ENCODE measurements at regions not wholly inside any gene's neighbourhood (a gene's known extent, or its start where the extent isn't known, plus 50 kb on each side); places are given as distances from the start of the nearest gene placed in this dataset.
"Not testable (repeated sequence)": the region's sequence is repeated elsewhere in the genome, so short reads cannot be mapped to it uniquely, and the experiment has no call there.

DNA sequence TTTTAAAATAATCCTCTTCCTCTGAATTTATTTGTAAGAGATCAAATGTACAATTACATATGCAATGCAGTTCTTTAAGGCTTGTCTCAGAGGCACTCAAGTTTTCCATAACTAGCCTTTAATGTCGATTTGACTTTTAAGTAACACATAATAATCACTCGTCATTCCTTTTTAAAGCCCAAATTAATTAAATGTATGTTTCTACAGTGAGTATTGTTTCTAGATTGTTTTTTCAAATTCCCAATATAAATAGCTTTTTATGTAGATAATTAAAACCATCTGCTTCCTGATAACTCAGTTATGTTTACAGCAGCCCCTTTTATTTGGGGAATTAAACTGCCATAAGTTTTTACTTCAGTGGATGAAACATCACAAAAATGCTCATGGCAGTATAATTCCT is 185.1 kb downstream of the ETNK1 start:
- no peak for DNase-seq (ENCODE audit: low spot score)

DNA sequence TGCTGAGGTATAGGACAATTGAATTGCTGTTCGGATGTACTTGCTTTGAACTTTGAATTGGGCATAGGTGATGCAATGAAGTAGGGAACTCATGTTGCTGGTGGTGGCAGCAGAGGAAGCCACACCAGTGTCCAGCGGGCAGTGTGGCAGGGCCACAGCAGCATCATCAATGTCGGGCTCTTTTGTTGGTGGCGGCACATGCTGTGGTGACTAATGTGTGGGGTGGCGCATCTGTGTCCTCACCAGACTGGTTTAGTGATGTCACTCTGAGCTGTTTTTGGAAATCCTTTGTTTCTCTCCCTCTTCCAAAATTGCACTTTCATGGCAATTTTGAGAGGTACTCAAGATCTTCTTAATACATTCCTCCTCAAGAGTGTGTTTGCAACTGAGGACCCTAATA is 187.6 kb downstream of the ETNK1 start:
- no peak for DNase-seq (ENCODE audit: low spot score)

DNA sequence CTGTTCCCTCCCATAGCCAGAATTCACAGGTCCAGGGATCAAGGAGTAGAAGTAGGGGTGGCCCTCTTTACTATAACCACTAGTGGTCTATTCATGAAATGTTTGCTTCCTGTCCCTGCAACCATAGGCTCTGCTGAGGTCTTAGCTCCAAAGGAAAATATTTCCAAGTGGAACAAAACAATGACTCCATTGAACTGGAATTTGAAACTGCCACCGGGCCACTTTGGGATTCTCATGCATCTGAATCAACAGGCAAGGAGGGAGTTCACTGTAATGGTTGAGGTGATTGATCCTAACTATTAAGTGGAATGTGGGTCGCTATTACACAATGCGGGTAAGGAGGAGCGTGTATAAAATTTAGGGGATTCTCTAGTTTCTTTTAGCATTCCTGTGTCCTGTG is 197.0 kb downstream of the ETNK1 start:
- no peak for DNase-seq (ENCODE audit: low spot score)

DNA sequence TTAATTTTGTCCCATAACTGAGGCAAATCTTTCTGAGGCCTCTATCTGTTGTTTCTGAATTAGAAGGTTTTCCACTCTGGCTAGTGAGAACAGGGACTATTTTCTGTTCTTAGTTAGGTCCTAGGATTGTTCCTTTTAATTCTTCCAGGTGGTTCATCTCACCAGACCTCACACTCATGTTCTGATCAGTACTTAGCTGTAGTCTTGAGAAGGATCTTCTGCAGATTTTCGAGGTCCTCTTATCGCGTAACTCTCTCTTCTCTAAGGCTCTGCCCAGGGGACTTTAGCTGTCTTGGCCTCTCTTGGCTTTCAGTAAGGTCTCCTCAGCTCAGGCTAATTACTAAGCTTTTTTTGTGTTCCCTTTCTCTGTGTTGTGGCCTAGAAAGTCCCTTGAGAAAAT is 201.1 kb downstream of the ETNK1 start:
- no peak for DNase-seq (ENCODE audit: low spot score)

DNA sequence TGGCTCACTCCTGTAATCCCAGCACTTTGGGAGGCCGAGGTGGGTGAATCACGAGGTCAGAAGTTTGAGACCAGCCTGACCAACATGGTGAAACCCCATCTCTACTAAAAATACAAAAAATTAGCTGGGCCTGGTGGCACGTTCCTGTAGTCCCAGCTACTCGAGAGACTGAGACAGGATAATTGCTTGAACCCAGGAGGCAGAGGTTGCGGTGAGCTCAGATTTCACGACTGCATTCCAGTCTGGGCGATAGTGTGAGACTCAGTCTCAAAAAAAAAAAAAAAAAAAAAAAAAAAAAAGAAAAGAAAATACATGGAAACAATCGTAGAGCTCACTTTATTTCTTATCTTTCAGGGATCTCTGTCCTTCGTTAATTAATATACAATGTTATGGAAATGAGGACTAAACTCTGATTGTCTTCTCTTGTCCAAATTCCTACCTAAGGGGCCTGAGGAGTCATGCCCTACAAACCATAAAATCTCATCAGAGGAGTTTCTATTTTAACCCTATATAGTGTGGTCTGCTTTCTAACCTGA is 201.5 kb downstream of the ETNK1 start:
- not testable (repeated sequence) for DNase-seq (ENCODE audit: low spot score)

DNA sequence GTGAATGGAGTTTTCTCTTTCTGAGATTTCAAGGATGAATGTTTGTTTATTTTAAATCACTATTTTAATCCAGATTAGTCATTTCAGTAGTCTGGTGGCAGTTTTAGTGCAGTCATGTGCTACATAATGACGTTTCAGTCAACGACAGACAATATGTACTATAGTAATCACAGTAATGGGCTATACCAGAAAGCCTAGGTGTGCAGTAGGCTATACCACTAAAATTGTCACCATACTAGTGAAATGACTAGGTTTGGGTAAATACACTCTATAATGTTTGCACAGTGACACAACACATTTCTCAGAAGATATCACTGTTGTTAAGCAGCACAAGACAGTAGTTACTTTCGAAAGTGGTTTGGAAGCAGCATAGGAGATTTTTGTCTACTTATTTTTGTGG is 203.1 kb downstream of the ETNK1 start:
- no peak for DNase-seq (ENCODE audit: low spot score)

DNA sequence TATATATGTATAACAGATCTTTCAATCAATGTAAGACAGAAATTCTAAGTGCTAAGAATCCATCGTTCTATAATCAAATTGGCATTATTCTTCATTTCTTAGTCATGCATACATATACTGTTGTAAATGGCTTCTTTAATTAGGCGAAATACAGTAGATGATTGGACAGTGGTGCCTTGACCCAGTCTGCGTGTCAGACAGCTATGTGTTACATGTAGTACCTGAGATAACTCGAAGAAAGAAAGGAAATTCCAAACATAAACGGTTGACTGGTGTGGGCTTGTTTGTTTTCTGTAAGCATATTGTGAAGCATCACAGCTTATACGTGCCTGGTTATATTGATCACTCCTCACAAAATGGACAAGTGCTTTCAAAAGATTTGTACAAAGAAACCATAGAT is 210.5 kb downstream of the ETNK1 start:
- DNase-seq (ENCODE audit: low spot score) = no peak

DNA sequence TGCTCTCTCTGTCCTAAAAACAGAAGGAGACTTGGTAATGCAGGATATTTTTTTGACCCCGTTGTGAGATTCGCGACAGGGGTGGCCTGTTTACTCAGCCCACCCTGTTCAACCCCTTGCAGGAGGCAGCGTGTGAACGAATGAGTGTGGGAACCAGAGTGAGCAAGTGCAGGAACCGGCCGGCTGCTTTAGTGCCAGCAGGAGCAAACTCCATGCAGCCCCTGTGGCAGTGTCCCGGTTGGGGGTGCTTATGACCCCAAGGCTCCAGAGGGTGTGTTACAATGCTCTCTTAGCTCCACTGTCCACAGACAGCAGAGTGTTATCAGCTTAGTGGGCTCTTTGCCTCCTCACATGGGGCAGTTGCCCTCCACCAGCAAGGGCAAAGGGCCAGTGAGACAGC is 225.2 kb downstream of the ETNK1 start:
- no peak for DNase-seq (ENCODE audit: low spot score)

DNA sequence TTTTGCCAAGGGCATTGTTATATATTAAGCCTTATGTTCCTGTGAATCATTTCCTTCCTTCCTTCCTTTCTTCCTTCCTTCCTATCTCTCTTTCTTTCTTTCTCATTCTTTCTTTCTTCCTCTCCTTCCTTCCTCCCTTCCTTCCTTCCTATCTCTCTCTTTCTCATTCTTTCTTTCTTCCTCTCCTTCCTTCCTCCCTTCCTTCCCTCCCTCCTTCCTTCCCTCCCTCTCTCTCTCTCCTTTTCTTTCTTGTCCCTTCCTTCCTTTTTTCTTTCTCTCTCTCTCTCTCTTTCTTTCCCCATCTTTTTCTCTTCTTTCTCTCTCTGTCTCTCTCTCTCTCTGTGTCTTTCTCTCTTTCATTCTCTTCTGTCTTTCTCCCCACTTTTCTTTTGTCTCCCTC is 226.6 kb downstream of the ETNK1 start:
- DNase-seq (ENCODE audit: low spot score) = no peak

DNA sequence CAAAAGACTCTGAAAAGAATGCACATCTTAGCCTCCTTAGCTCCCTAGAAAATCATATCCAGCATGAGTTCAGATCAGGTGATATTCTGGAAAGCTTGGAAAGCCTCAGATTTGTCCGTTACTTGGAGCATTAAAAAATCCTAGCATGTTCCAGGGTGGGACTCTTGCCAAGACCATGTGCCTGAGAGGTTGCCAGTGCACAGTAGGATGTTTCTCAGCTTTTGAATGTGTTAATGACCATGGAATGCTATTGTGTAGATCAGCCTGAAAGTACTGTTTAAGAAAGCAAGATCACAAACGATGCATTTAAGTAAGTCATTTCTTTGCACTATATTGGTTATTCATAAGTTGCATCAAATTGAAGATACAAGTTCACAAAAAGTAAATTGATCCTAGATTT is 230.5 kb downstream of the ETNK1 start:
- no peak for DNase-seq (ENCODE audit: low spot score)

DNA sequence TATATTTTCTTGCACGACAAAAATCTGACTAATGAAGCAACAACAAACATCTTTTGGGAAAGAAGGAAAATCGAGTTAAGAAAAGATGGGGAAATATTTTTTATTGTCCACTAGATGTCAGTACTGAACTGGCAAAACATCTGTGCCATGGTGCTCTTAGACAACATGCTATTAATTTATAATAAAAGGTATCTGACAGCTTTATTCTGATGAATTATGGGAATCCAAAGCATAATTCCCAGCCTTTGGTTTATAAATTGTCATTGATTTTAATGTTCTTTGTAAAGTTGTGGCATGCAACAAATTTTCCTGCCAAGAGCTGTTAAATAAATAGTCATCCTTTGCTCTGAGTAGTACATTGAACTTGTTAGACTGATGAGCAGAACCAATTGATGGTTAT is 231.2 kb downstream of the ETNK1 start:
- peak; percentile 52 for DNase-seq (ENCODE audit: low spot score)

DNA sequence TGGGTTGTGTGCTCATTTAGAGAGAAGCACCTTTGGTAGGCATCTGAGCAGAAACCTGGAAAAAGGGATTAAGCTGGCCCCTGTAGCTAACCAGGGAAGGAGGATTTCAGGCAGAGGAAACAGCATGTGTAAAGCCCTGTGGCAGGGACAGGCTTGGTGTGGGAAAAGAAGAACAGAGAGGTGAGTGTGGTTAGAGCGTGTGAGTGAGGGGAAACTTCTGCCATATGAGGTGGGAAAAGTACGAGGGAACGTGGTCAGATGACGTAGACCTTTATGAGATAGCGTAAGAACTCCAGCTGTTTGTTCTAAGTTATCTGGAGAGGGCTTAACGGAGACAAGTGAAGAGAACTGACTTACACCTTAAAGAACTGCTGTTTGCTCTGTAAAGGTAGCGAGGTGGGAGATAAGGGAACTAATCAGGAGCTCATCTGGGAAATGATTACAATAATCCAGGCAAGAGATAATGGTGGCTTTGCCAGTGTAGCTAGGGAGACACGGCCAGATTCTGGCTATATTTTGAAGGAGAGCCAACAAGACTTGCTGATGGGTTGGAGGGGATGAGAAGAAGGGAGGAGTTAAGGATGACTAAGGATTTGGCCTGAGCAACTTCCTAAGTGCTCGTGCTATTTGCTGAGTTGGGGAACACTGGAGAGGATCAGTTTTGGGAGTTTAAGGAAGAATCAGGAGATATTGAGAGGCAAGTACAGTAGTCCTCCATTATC is 234.0 kb downstream of the ETNK1 start:
- no peak for DNase-seq (ENCODE audit: low spot score)

DNA sequence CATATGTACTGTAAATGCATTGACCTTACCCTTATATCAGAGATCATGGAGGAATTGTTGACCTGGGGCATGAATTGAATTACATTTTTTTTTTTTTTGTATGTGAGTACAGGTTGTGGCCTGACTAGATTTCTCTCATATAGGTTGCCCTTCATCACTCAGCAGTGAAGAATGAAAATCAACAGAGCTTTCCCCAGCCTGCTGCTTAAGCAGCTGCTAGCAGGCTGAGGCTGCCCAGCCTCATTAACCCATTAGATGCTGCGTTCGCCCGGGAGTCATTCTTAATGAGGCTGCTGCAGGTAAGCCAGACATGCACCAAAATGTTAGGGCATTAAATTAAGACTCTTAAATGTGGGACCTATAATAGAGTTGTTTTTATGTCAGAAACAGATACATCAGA is 236.0 kb downstream of the ETNK1 start:
- DNase-seq (ENCODE audit: low spot score) = peak; percentile 53

DNA sequence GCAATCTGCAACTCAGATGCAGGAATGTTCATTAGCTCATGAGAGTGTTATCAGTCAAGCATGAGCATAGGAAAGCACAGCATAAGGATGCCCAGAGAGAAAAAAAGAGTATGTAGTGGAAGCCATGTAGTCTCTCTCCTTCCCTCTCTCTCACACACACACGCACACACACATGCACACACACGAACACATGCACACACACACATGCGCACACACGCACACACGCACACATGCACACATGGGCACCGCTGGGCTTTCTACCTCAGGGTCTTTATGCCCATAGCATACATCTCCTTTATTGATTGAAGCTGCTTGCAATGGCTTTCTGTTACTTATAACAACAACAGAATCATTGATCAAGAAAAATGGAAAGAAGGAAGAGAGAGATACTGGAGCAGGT is 240.9 kb downstream of the ETNK1 start:
- DNase-seq (ENCODE audit: low spot score) = no peak

DNA sequence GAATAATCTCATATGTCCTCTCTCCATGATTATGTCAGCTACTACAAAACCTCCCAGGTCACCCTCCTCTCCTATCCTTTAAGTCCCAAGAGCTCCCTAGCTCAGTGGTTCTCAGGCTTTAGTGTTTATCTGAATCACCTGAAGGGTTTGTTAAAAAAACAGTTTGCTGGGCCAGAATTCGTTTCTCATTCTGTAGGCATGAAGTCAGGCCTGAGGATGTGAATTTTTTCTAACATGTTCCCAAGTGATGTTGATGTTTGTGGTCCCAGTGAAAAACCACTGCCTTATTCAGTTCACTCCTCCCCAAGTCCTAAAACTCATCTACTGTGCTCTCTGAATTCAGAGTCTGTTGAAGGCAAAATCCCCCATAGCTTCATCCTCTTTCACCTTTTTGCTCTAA is 241.4 kb downstream of the ETNK1 start:
- no peak for DNase-seq (ENCODE audit: low spot score)

DNA sequence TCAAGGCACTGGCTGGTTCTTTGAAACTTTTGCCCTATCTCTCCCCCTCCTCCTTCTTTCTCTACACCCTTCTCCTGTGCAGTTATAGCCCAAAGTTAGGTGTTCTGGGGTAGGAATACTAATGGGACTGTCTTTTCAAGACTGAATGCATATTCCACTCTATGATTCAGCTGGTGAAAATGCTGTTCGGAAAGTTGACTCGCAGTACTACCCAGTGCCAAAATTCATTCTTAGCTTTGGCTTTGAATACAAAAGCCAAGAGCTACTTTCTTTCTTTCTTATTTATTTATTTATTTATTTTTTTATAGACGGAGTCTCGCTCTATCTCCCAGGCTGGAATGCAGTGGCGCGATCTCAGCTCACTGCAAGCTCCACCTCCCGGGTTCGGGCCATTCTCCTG is 249.2 kb downstream of the ETNK1 start:
- DNase-seq (ENCODE audit: low spot score) = no peak

DNA sequence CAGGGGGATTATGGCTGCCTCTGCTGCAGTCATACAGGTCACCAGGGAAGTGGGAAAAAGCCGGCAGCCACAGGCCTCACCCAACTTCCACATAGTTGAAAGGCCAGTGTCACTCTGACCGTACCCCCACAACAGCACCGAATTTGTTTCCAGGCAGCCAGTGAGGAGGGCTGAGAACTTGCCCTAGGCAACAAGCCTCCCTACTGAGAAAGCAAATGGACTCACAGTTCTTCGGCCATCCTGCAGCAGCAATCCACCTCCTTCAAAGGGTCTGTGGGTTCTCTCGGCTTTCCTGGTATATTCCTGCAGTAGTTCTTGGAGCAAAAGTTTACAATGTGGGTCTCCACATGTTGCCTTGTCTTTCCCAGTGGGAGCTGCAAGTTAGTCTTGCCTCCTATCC is 251.3 kb downstream of the ETNK1 start:
- no peak for DNase-seq (ENCODE audit: low spot score)

DNA sequence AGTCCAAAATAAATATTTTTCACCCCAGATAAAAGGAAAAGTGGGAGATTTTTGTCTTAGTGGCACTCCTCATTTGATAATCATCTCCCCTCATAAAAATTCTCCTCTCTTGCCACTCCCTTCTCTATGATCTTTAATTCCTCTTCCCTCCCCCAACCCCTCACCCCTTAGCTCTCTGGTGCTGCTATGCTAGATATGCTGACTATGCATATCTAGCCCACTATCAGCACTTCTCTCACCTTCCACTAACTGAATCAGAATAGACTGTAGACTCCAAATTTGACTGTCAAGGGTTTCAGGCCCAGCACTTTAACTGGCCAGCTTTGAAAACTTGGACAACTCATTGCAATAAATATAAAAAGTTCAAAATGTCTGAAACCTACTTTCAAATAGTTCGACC is 254.2 kb downstream of the ETNK1 start:
- no peak for DNase-seq (ENCODE audit: low spot score)

DNA sequence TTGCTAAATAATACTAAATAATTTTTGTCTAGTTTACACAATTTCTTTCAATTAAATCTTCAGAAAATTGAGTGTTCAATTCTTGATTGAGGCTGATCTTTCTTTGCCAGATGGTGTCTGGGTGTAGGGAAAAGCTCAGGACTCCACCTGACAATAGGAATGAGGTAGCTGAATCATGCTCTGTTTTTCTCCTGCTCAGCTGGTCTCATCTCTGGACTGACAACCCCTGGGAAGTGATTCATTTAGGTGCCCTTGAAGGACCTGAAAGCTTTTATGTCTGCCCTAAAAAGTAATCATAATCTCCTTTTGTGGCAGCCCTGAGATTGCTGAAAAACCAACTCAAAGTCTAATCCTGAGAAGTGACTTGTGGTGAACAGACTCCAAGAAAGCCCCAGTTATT is 255.4 kb downstream of the ETNK1 start:
- no peak for DNase-seq (ENCODE audit: low spot score)

DNA sequence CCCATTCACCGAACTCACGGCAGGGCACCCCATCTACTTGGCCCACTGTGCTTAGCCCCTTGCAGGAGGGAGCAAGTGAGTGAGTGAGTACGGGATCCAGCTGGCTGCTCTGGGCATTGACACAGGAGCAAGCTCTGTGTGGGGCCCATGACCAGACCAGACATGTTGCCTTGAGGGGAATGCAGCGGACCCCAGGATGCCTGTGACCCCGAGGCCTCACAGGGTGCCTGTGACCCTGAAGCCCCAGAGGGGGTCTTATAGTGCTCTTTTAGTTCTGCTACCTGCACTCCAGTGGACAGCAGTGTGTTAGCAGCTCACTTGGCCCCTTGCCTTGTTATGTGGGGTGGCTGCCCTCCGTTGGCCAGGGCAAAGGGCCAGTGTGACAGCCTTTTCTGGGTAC is 255.8 kb downstream of the ETNK1 start:
- DNase-seq (ENCODE audit: low spot score) = no peak

DNA sequence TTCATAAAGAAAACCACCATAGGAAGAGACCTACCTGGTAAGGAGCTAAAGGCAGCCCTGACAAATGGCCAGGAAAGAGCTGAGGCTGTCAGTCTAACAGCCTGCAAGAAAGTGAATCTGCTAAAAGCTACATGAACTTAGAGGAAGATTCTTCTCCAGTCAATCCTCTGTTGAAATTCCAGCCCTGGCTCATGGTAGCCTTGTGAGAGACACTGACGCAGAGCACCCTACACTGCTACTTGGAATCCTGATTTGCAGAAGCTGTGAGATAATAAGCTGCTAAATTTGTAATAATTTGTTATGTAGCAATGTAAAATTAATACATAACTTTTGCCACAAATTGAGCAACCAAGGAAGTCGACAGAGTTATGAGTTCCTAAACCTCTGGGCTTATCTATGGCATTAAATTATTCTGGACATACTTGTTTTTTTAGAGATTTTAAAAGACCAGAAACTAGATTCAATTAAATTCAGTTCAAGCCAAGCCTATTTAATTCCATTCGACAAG is 257.0 kb downstream of the ETNK1 start:
- no peak for DNase-seq (ENCODE audit: low spot score)

DNA sequence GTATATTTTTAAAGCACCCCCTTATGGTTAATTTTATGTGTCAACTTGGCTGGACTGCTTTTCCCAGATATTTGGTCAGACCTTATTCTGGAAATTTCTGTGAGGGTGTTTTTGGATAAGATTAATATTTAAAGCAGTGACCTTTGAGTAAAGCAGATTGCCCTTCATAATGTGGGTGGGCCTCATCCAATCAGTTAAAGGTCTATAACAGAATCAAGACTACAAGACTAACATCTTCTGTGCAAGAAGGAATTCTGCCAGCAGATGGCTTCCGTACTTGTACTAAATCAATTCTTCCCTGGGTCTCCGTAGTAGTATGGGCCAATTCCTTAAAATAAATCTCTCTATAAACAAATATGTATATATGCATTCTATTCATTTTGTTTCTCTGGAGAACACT is 257.6 kb downstream of the ETNK1 start:
- no peak for DNase-seq (ENCODE audit: low spot score)

DNA sequence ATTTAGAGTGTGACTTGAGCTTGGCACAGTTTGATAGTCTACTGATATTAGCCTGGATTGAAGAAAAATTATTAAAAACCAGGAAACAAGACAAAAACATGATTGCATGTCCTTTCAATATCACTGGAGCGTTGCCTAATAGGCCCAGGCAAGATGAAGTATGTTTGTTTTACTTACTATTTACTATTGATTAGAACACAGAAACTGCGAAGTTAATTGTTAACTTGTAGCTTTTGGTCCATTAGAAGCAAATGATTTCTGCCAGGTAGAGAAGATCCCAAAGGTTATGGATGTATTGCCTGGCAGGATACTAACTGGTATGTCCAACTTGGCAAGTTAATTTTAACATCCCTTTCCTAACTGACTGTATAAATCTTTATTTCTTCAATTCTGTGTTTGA is 268.9 kb downstream of the ETNK1 start:
- no peak for DNase-seq (ENCODE audit: low spot score)

DNA sequence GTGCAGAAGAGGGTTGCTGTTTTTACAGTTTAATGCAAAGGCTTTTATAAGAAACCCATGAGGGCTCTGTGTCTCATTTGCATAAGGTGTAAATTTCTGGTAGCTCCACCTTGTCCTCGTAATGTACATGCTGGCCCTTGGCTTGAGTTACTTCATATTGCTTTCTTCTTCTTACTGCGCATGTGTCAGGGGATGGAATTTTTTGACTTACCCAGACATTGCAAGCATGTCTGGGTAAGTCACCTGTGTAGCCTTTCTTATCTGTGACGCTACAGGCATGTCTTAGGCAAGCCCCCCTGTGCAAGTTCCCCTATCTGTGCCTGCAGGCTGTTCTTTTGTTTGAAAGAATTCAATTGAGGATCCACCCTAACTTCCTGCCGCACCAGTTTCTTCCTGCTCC is 274.2 kb downstream of the ETNK1 start:
- DNase-seq (ENCODE audit: low spot score) = no peak

All from SK-N-DZ (cell line).